Tibial nerve (tissue), 3 donors: ENCODE measurements at regions not wholly inside any gene's neighbourhood (a gene's known extent, or its start where the extent isn't known, plus 50 kb on each side); places are given as distances from the start of the nearest gene placed in this dataset.

Experiments used
- POLR2A ChIP-seq, 2 donors: fragments of 450-650 bp; IDR thresholded peaks; one replicate each; pipeline ENCODE4 v1.6.1; 2017; ENCODE audit warnings: antibody characterized with exemption in 2 of 2, mild to moderate bottlenecking in 2 of 2, moderate library complexity in 2 of 2
- TF ChIP-seq, protein P1 (sequence below), 5 experiments: fragments of 200-600 bp in 3 of 5; fragments of 450-650 bp in 2 of 5; sonication (generic) in 3 of 5; IDR thresholded peaks; one replicate each; pipeline ENCODE4 v1.5.1; 2016 to 2019; ENCODE audit warnings: antibody characterized with exemption in 5 of 5, mild to moderate bottlenecking in 3 of 5, moderate library complexity in 2 of 5

GRCh38 chr22:19643448-19644313, 70.6 kb upstream of the SEPTIN5 start:
- TF ChIP-seq, protein P1, sequence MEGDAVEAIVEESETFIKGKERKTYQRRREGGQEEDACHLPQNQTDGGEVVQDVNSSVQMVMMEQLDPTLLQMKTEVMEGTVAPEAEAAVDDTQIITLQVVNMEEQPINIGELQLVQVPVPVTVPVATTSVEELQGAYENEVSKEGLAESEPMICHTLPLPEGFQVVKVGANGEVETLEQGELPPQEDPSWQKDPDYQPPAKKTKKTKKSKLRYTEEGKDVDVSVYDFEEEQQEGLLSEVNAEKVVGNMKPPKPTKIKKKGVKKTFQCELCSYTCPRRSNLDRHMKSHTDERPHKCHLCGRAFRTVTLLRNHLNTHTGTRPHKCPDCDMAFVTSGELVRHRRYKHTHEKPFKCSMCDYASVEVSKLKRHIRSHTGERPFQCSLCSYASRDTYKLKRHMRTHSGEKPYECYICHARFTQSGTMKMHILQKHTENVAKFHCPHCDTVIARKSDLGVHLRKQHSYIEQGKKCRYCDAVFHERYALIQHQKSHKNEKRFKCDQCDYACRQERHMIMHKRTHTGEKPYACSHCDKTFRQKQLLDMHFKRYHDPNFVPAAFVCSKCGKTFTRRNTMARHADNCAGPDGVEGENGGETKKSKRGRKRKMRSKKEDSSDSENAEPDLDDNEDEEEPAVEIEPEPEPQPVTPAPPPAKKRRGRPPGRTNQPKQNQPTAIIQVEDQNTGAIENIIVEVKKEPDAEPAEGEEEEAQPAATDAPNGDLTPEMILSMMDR (IDR thresholded peaks at IDR 0.05): no peak
- TF ChIP-seq POLR2A (IDR thresholded peaks at IDR 0.05): no peak
